Neuronal stem cell (in vitro differentiated cells): ENCODE measurements at regions not wholly inside any gene's neighbourhood (a gene's known extent, or its start where the extent isn't known, plus 50 kb on each side); places are given as distances from the start of the nearest gene placed in this dataset.

Experiments used
- DNase-seq: peaks from one replicate; pipeline ENCODE4 v3.0.0-alpha.2; 2013; ENCODE audit warnings: low spot score
- H2AFZ ChIP-seq: one replicate; pipeline ENCODE4 v1.6.1; 2013; ENCODE audit warnings: mild to moderate bottlenecking, low read length, inconsistent platforms
- H2AK5ac ChIP-seq: 2 replicates; pipeline ENCODE4 v1.6.1; 2013; ENCODE audit warnings: low read depth, mild to moderate bottlenecking, inconsistent platforms, low read length, moderate library complexity, mixed read lengths
- H2BK120ac ChIP-seq: 2 replicates; pipeline ENCODE4 v1.6.1; 2013; ENCODE audit warnings: low read depth, mild to moderate bottlenecking, inconsistent platforms, low read length, moderate library complexity, mixed read lengths
- H2BK12ac ChIP-seq: one replicate; pipeline ENCODE4 v1.6.1; 2013; ENCODE audit warnings: low read length, inconsistent platforms
- H2BK15ac ChIP-seq: 2 replicates; pipeline ENCODE4 v1.6.1; 2013; ENCODE audit warnings: mild to moderate bottlenecking, low read length, inconsistent platforms, mixed read lengths
- H2BK5ac ChIP-seq: one replicate; pipeline ENCODE4 v1.6.1; 2013; ENCODE audit warnings: inconsistent platforms, mild to moderate bottlenecking, low read length, moderate library complexity
- H3K14ac ChIP-seq: one replicate; pipeline ENCODE4 v1.6.1; 2013; ENCODE audit warnings: low read length, inconsistent platforms
- H3K18ac ChIP-seq: 2 replicates; pipeline ENCODE4 v1.6.1; 2013; ENCODE audit warnings: low read length, inconsistent platforms
- H3K23ac ChIP-seq: 2 replicates; pipeline ENCODE4 v1.6.1; 2013; ENCODE audit warnings: low read depth, mild to moderate bottlenecking, mixed read lengths, low read length, inconsistent platforms; ENCODE audit not compliant: poor library complexity
- H3K27ac ChIP-seq: replicated peaks from 3 replicates; pipeline ENCODE4 v1.5.1; 2013; ENCODE audit warnings: low read length, inconsistent platforms
- H3K27me3 ChIP-seq, 3 experiments: 2 replicates each; pipeline ENCODE4 v1.6.1; 2013; ENCODE audit warnings: low read length in 3 of 3, mild to moderate bottlenecking in 2 of 3, inconsistent platforms in 1 of 3, low read depth in 1 of 3, mixed read lengths in 1 of 3, moderate library complexity in 1 of 3; ENCODE audit not compliant: control insufficient read depth in 3 of 3, insufficient read depth in 3 of 3
- H3K36me3 ChIP-seq, 2 donors: replicated peaks in 1 of 2; 2 replicates each; pipeline ENCODE4 v1.6.1; 2013; ENCODE audit warnings: low read length in 2 of 2; ENCODE audit not compliant: control insufficient read depth in 2 of 2, insufficient read depth in 2 of 2
- H3K4ac ChIP-seq: 2 replicates; pipeline ENCODE4 v1.6.1; 2013; ENCODE audit warnings: inconsistent platforms, mild to moderate bottlenecking, low read length, moderate library complexity
- H3K4me1 ChIP-seq, 2 donors: 1 replicate in 1 of 2; 2 replicates in 1 of 2; pipeline ENCODE4 v1.6.1; 2013; ENCODE audit warnings: low read length in 2 of 2, low read depth in 1 of 2; ENCODE audit not compliant: control insufficient read depth in 2 of 2, insufficient read depth in 1 of 2
- H3K4me2 ChIP-seq: one replicate; pipeline ENCODE4 v1.6.1; 2013; ENCODE audit warnings: mild to moderate bottlenecking, low read length, inconsistent platforms; ENCODE audit not compliant: insufficient read depth, poor library complexity, severe bottlenecking
- H3K4me3 ChIP-seq, 2 donors: 2 replicates each; pipeline ENCODE4 v1.5.1; 2013; ENCODE audit warnings: low read length in 2 of 2, mild to moderate bottlenecking in 2 of 2, inconsistent platforms in 1 of 2, moderate library complexity in 1 of 2
- H3K79me1 ChIP-seq: one replicate; pipeline ENCODE4 v1.6.1; 2013; ENCODE audit warnings: low read depth, mild to moderate bottlenecking, inconsistent platforms, low read length, moderate library complexity
- H3K9ac ChIP-seq: one replicate; pipeline ENCODE4 v1.6.1; 2013; ENCODE audit warnings: mild to moderate bottlenecking, low read depth, low read length, inconsistent platforms; ENCODE audit not compliant: poor library complexity
- H3K9me3 ChIP-seq, 2 donors: replicated peaks in 1 of 2; 2 replicates each; pipeline versions ENCODE3 to v1.6.1; 2013; ENCODE audit warnings: low read length in 2 of 2, mild to moderate bottlenecking in 2 of 2, inconsistent platforms in 1 of 2, low read depth in 1 of 2, mixed read lengths in 1 of 2, moderate library complexity in 1 of 2; ENCODE audit not compliant: control insufficient read depth in 2 of 2, insufficient read depth in 1 of 2
- H4K8ac ChIP-seq: one replicate; pipeline ENCODE4 v1.6.1; 2013; ENCODE audit warnings: low read depth, mild to moderate bottlenecking, inconsistent platforms, low read length, moderate library complexity
- H4K91ac ChIP-seq: one replicate; pipeline ENCODE4 v1.6.1; 2013; ENCODE audit warnings: low read length, low read depth, mild to moderate bottlenecking, inconsistent platforms; ENCODE audit not compliant: poor library complexity
- WGBS, 2 donors: extraction: QIAGEN DNeasy Blood & Tissue Kit; methylation state at CpG; one replicate each; pipeline ENCODE4 v1.1.7; 2013; ENCODE audit warnings: missing lambda C conversion rate in 2 of 2, mixed read lengths in 1 of 2; ENCODE audit not compliant: insufficient read length in 2 of 2, insufficient replicate concordance in 1 of 2; ENCODE audit errors: extremely low coverage in 2 of 2; 5-methylcytosine and 5-hydroxymethylcytosine counted together

GRCh38 chr17:27984816-27985215, 57.7 kb upstream of the NLK start:
- Histone ChIP-seq H3K18ac (no peak overlapping the region), H4K91ac (no peak overlapping the region), H3K27me3 (peaks cover 0 to 32% (median 0%) of the 10 kb centered on the region in 3 experiments), H3K27ac (no peak overlapping the region), H2BK15ac (no peak overlapping the region), H2BK5ac (no peak overlapping the region), H3K4me3 (no peak overlapping the region), H2BK120ac (no peak overlapping the region), H3K4me1 (no peaks in the 10 kb centered on the region), H2AFZ (no peak overlapping the region), H3K14ac (no peak overlapping the region), H3K23ac (no peak overlapping the region), H4K8ac (no peak overlapping the region), H3K79me1 (no peaks in the 10 kb centered on the region), H3K36me3 (no peaks in the 10 kb centered on the region), H3K9me3 (no peaks in the 10 kb centered on the region), H3K4ac (no peak overlapping the region), H2BK12ac (no peak overlapping the region), H3K4me2 (no peak overlapping the region), H3K9ac (no peak overlapping the region), H2AK5ac (peak overlapping the region; percentile 16)
- no CpG with 5 or more reads among the region's 6 CpGs for WGBS, 2 donors
- no peak for DNase-seq

GRCh38 chr17:27985306-27985705, 57.2 kb upstream of the NLK start:
- Histone ChIP-seq H3K79me1 (no peaks in the 10 kb centered on the region), H3K4ac (no peak overlapping the region), H3K36me3 (no peaks in the 10 kb centered on the region), H4K91ac (no peak overlapping the region), H3K9me3 (no peaks in the 10 kb centered on the region), H3K14ac (no peak overlapping the region), H2BK120ac (no peak overlapping the region), H2AK5ac (no peak overlapping the region), H3K4me1 (no peaks in the 10 kb centered on the region), H3K23ac (no peak overlapping the region), H2BK12ac (no peak overlapping the region), H2BK5ac (no peak overlapping the region), H3K27me3 (peaks cover 0 to 33% (median 0%) of the 10 kb centered on the region in 3 experiments), H2AFZ (no peak overlapping the region), H3K27ac (no peak overlapping the region), H3K18ac (no peak overlapping the region), H3K4me2 (no peak overlapping the region), H4K8ac (no peak overlapping the region), H3K9ac (no peak overlapping the region), H3K4me3 (no peak overlapping the region), H2BK15ac (no peak overlapping the region)
- DNase-seq, result no peak
- WGBS, 2 donors, result no CpG with 5 or more reads among the region's 7 CpGs

- Histone ChIP-seq H4K91ac (no peak overlapping the region), H2AFZ (no peak overlapping the region), H3K27me3 (peaks cover 0 to 35% (median 0%) of the 10 kb centered on the region in 3 experiments), H3K14ac (no peak overlapping the region), H2AK5ac (no peak overlapping the region), H3K36me3 (no peaks in the 10 kb centered on the region), H3K23ac (no peak overlapping the region), H3K4me3 (no peak overlapping the region), H2BK15ac (no peak overlapping the region), H3K9ac (no peak overlapping the region), H3K4me2 (no peak overlapping the region), H3K18ac (no peak overlapping the region), H3K4ac (no peak overlapping the region), H2BK120ac (no peak overlapping the region), H2BK12ac (no peak overlapping the region), H2BK5ac (no peak overlapping the region), H4K8ac (no peak overlapping the region), H3K9me3 (no peaks in the 10 kb centered on the region), H3K27ac (no peak overlapping the region), H3K79me1 (no peaks in the 10 kb centered on the region), H3K4me1 (no peaks in the 10 kb centered on the region)
- no CpG with 5 or more reads among the region's 3 CpGs for WGBS, 2 donors
- DNase-seq, result no peak
Measured at GRCh38 chr17:27985736-27986399, 56.6 kb upstream of the NLK start.

- H3K27ac ChIP-seq, result no peak overlapping the region
- no peak overlapping the region for H3K4ac ChIP-seq
- H3K36me3 ChIP-seq, result no peaks in the 10 kb centered on the region
- no peaks in the 10 kb centered on the region for H3K4me1 ChIP-seq
- H2BK120ac ChIP-seq, result no peak overlapping the region
- no peak overlapping the region for H4K91ac ChIP-seq
- no peak overlapping the region for H2AFZ ChIP-seq
- WGBS, 2 donors, result no CpG with 5 or more reads among the region's 9 CpGs
- no peak overlapping the region for H2BK15ac ChIP-seq
- H3K4me3 ChIP-seq, result no peak overlapping the region
- no peak overlapping the region for H3K9ac ChIP-seq
- H2BK5ac ChIP-seq, result no peak overlapping the region
- H4K8ac ChIP-seq, result no peak overlapping the region
- no peak overlapping the region for H3K18ac ChIP-seq
- H2AK5ac ChIP-seq, result no peak overlapping the region
- no peak overlapping the region for H2BK12ac ChIP-seq
- H3K4me2 ChIP-seq, result no peak overlapping the region
- no peaks in the 10 kb centered on the region for H3K9me3 ChIP-seq
- H3K14ac ChIP-seq, result no peak overlapping the region
- peaks cover 0 to 39% (median 0%) of the 10 kb centered on the region in 3 experiments for H3K27me3 ChIP-seq
- H3K79me1 ChIP-seq, result no peaks in the 10 kb centered on the region
- no peak for DNase-seq
- H3K23ac ChIP-seq, result no peak overlapping the region
Measured at GRCh38 chr17:27986805-27987684, 55.4 kb upstream of the NLK start.
